HEK293T (cell line): ENCODE measurements at regions not wholly inside any gene's neighbourhood (a gene's known extent, or its start where the extent isn't known, plus 50 kb on each side); places are given as distances from the start of the nearest gene placed in this dataset.
"Not testable (repeated sequence)": the region's sequence is repeated elsewhere in the genome, so short reads cannot be mapped to it uniquely, and the experiment has no call there.

Experiments
- CTCF ChIA-PET: fragments of 350-600 bp; formaldehyde crosslinking; extraction: SDS; loops from one replicate; lab custom pipeline; 2021; ENCODE audit warnings: antibody characterized with exemption, inconsistent platforms; lab: Yijun Ruan, JAX
- POLR2A ChIA-PET: fragments of 350-600 bp; formaldehyde crosslinking; extraction: SDS; loops from one replicate; lab custom pipeline; 2020; ENCODE audit warnings: antibody characterized with exemption, inconsistent platforms; lab: Yijun Ruan, JAX
- DNase-seq: peaks from one replicate; pipeline ENCODE4 v3.0.0; 2012; ENCODE audit warnings: mixed read lengths; ENCODE audit errors: extremely low spot score
- ARNT ChIP-seq: fragments of 450-650 bp; IDR thresholded peaks from 2 replicates; pipeline ENCODE4 v1.6.1; 2017; ENCODE audit warnings: mild to moderate bottlenecking
- BHLHE40 ChIP-seq: fragments of 450-650 bp; IDR thresholded peaks from 2 replicates; pipeline ENCODE4 v1.6.1; 2016; ENCODE audit warnings: mild to moderate bottlenecking, moderate library complexity, borderline replicate concordance
- ELF4 ChIP-seq: fragments of 450-650 bp; IDR thresholded peaks from 2 replicates; pipeline ENCODE4 v1.6.1; 2017; ENCODE audit warnings: antibody characterized with exemption
- FOXA1 ChIP-seq: fragments of 450-650 bp; IDR thresholded peaks from 2 replicates; pipeline ENCODE4 v1.6.1; 2016; ENCODE audit warnings: mild to moderate bottlenecking
- FOXK2 ChIP-seq: fragments of 450-650 bp; IDR thresholded peaks from 2 replicates; pipeline ENCODE4 v1.6.1; 2016; ENCODE audit warnings: mild to moderate bottlenecking
- FOXM1 ChIP-seq: fragments of 450-650 bp; IDR thresholded peaks from 2 replicates; pipeline ENCODE4 v1.6.1; 2017; ENCODE audit warnings: mild to moderate bottlenecking, borderline replicate concordance
- HDGF ChIP-seq: fragments of 450-650 bp; IDR thresholded peaks from 2 replicates; pipeline ENCODE4 v1.6.1; 2017; ENCODE audit warnings: antibody characterized with exemption, borderline replicate concordance
- L3MBTL2 ChIP-seq: fragments of 450-650 bp; conservative IDR thresholded peaks from 2 replicates; pipeline ENCODE4 v1.6.1; 2016; ENCODE audit warnings: mild to moderate bottlenecking
- LEF1 ChIP-seq: fragments of 450-650 bp; IDR thresholded peaks from 2 replicates; pipeline ENCODE4 v1.6.1; 2017; ENCODE audit warnings: mild to moderate bottlenecking, borderline replicate concordance
- NFRKB ChIP-seq: fragments of 450-650 bp; IDR thresholded peaks from 2 replicates; pipeline ENCODE4 v1.6.1; 2016; ENCODE audit warnings: mild to moderate bottlenecking, moderate library complexity
- SP1 ChIP-seq: fragments of 450-650 bp; IDR thresholded peaks from 2 replicates; pipeline ENCODE4 v1.6.1; 2017
- SUZ12 ChIP-seq: fragments of 450-650 bp; IDR thresholded peaks from 2 replicates; pipeline ENCODE4 v1.6.1; 2016; ENCODE audit warnings: mild to moderate bottlenecking
- TARDBP ChIP-seq: fragments of 450-650 bp; IDR thresholded peaks from 2 replicates; pipeline ENCODE4 v1.6.1; 2016
- ZNF384 ChIP-seq: fragments of 450-650 bp; IDR thresholded peaks from 2 replicates; pipeline ENCODE4 v1.6.1; 2016
- TF ChIP-seq, protein P1 (sequence below): fragments of 450-650 bp; IDR thresholded peaks from 2 replicates; pipeline ENCODE4 v1.6.1; 2016

DNA sequence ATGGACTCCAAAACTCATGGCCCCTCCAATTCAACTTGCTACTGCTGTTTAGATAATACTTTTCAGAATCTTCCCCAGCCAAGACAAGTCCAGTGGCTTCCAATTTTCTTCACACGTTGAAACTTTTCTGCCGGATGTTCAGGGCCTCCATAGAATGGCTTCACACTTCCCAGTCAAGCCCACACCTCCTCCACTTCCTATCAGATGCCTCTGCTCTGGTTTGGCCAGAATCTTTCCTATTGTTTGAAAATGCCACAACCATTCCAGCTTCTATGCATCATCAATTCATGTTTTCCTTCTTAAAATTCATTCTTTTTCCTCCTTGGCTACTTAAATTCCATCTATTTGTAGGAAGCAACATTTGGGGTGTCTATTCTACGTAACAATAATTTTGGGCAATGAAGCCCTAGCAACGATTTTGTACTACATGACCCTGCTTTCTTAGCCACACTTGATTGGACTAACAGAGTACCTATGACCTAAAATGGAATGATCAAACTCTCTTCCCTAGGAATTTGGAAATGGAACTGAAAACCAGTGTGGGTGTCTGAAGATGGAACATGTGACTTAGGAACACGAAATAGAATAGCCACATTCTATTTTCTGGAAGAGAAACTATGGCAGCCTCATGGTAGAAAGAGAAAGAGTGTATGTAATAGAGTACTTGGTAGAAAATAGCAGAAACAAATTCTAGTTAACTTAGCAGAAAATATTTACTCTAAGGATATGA lies 74.1 kb upstream of the CNIH3 start:
- POLR2A ChIA-PET = interaction anchor here (0.9 to 1.0 kb wide), 2 partner anchors 13 to 311 kb away, joined by 3 to 4 read pairs; no protein-coding TSS in a partner anchor
- no peak for DNase-seq

DNA sequence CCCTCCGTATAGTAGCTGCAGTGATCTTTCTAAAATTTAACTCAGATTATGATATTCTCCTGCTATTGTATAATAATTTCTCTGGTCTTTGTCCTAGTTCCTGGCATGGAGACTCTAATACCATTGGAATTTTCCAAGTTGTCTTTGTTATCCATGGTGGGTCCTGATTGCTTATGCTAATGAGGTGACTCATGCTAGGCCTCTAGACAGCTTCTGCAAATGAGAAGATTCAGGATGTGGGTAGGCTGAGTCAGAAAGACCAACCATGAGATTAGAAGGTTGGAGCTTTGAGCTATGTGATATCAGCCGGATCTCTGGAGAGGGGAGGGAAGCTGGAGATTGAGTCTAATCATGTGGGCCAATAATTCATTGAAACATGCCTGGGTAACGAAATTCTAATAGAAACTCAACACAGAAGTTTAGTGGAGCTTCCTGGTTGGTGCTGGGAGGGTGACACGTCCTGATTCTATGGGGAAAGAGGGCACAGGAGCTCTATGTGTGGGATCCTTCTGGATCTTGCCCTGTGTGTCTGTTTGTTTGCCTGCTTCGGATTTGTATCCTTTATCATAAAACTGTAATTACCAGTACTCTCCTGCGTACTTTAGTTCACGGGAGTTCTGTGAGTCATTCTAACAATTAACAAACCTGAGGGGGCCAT lies 73.2 kb upstream of the CNIH3 start:
- ChIA-PET CTCF (interaction anchor here (0.6 to 1.8 kb wide), 4 partner anchors 14 to 353 kb away, joined by 3 to 6 read pairs (median 4); no protein-coding TSS in a partner anchor), POLR2A (interaction anchor here (0.9 to 1.0 kb wide), 2 partner anchors 14 to 310 kb away, joined by 3 to 4 read pairs; no protein-coding TSS in a partner anchor)
- DNase-seq = no peak
- no peak for TF ChIP-seq SUZ12

More for the DNA sequence above, 74.1 kb upstream of the CNIH3 start:
- CTCF ChIA-PET = interaction anchor here (0.6 to 1.8 kb wide), 2 partner anchors 309 to 354 kb away, joined by 3 to 4 read pairs; no protein-coding TSS in a partner anchor
- TF ChIP-seq TARDBP = no peak
- no peak for TF ChIP-seq NFRKB
- TF ChIP-seq, protein P1, sequence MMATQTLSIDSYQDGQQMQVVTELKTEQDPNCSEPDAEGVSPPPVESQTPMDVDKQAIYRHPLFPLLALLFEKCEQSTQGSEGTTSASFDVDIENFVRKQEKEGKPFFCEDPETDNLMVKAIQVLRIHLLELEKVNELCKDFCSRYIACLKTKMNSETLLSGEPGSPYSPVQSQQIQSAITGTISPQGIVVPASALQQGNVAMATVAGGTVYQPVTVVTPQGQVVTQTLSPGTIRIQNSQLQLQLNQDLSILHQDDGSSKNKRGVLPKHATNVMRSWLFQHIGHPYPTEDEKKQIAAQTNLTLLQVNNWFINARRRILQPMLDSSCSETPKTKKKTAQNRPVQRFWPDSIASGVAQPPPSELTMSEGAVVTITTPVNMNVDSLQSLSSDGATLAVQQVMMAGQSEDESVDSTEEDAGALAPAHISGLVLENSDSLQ = no peak
- no peak for TF ChIP-seq SP1
- no peak for TF ChIP-seq FOXK2
- TF ChIP-seq BHLHE40 = no peak
- no peak for TF ChIP-seq SUZ12
- TF ChIP-seq FOXA1 = no peak

DNA sequence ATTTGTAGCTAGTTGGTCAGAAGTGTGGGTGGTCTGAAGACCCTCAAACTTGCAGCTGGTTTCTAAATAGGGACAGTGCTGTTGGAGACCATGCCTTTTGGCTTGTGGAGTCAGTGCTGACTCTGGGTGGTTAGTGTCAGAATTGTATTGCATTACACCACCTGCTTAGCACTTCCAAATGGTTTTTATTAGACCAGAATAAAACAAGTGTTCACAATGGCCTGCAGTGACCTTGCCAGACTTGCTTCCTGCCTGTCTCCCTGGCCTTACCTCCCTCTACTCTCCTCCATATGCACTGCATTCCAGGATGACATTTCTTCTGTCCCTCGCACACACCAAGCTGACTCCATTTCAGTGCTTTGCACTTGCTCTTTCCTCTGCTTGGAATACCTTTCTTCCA lies 72.7 kb upstream of the CNIH3 start:
- DNase-seq = no peak
- ChIA-PET CTCF (interaction anchor here (0.6 to 1.4 kb wide), 2 partner anchors 15 to 276 kb away, joined by 5 to 6 read pairs; no protein-coding TSS in a partner anchor), POLR2A (no interaction called here)
- TF ChIP-seq TARDBP (no peak), NFRKB (no peak), LEF1 (no peak), FOXM1 (no peak), SP1 (no peak), BHLHE40 (no peak), ZNF384 (no peak), FOXK2 (no peak)
- TF ChIP-seq, protein P1 = no peak

DNA sequence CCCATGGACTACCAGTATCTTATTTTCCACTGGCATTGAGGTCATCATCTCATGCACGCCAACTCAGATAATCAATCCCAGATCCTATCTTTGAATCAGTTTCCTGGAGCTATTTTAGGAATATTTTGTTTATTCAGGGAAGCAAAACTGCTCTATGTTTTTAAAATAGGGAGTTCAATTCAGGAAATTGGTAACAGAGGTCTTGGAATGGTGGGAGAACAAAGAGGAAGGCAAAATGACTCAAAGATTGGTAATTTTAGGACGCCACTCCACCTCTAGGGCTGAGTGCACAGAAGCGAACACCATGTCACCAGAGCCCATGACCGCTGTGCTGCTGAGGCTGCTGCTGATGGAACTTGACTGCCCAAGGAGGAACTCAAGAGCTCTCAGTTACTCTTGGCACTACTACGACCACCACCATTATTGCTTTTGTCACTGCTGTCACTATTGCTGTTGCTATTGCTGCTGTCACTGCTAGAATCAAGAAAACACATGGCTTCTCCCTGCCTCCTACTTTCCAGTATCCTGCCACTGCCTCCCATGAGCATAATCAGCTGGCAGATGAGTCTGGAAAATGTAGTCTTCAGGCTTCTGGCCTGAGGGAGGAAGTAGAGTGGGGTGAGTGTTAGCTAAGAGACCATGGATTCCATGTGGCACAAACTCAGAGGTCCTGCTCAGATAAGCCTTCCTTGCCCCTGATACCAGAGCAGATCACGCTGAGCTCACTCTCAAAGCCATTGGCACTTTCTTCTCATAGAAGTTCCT lies 71.6 kb upstream of the CNIH3 start:
- TF ChIP-seq HDGF = no peak
- TF ChIP-seq FOXM1 = no peak
- TF ChIP-seq SUZ12 = no peak
- TF ChIP-seq LEF1 = no peak
- TF ChIP-seq, protein P1 = no peak
- no peak for TF ChIP-seq ELF4
- no peak for TF ChIP-seq BHLHE40
- TF ChIP-seq ZNF384 = no peak
- no peak for TF ChIP-seq ARNT
- no peak for DNase-seq
- ChIA-PET CTCF (interaction anchor here (0.6 kb wide), 1 partner anchor 40 kb away, joined by 3 read pairs; no protein-coding TSS in a partner anchor), POLR2A (no interaction called here)

DNA sequence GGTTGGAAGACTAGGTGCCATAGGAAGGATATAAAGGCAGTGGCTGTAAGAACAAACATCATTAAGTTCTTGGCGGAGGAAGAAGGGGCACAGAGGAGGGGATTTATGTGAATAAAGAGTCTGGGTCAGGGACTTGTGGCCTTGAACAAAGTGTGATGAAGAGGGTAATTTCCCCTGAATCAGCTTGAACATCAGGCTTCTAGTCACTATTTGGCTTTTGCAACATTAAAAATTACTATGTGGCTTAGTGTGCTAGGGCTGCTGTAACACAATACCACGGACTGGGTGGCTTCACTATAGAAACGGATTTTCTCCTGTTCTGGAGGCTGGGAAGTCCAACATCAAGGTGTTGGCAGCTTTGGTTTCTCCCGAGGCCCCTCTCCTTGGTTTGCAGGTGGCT lies 70.5 kb upstream of the CNIH3 start:
- TF ChIP-seq FOXK2 = no peak
- TF ChIP-seq SUZ12 = no peak
- no peak for TF ChIP-seq L3MBTL2
- no peak for TF ChIP-seq ELF4
- no peak for TF ChIP-seq BHLHE40
- no peak for TF ChIP-seq ARNT
- TF ChIP-seq HDGF = no peak
- POLR2A ChIA-PET = interaction anchor here (0.6 kb wide), 1 partner anchor 334 kb away, joined by 4 read pairs; no protein-coding TSS in a partner anchor

DNA sequence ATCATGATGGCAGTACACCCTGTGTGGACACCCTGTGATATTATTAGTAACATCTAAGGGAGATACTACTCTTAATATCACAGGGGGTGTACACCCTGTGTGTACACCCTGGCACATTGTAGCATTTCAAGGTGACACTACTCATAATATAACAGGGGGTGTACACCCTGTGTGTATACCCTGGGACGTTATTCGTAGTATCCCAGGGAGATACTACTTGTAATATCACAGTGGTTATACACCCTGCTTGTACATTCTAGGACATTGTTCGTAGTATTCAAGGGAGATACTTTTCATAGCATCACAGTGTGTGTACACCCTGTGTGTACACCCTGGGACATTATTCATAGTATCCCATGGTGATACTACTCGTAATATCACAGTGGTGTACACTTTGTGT lies 67.4 kb upstream of the CNIH3 start:
- TF ChIP-seq ZNF384 (no peak), NFRKB (no peak), TARDBP (no peak)
- no peak for DNase-seq
- ChIA-PET POLR2A (no interaction called here), CTCF (no interaction called here)

More for the DNA sequence above, 70.5 kb upstream of the CNIH3 start:
- no peak for DNase-seq
- CTCF ChIA-PET = interaction anchor here (0.6 kb wide), 1 partner anchor 57 kb away, joined by 3 read pairs; no protein-coding TSS in a partner anchor

DNA sequence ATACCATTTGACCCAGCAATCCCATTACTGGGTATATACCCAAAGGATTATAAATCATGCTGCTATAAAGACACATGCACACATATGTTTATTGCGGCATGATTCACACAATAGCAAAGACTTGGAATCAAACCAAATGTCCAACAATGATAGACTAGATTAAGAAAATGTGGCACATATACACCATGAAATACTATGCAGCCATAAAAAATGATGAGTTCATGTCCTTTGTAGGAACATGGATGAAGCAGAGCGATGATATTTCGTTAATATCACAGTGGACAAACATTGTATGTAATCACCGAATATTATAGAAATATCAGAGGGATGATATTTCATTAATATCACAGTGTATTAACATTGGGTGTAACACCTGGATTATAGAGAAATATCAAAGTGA lies 64.9 kb upstream of the CNIH3 start:
- CTCF ChIA-PET, POLR2A ChIA-PET, DNase-seq: not testable (repeated sequence)
